ENCODE measurements at regions not wholly inside any gene's neighbourhood (a gene's known extent, or its start where the extent isn't known, plus 50 kb on each side); places are given as distances from the start of the nearest gene placed in this dataset.
A peak's percentile ranks its signal among the peaks of the same experiment; 100 is the strongest.

- Histone ChIP-seq H3K4me1 (ENCODE audit: control insufficient read depth, extremely low read depth, insufficient read depth, low read length) (peaks cover 21% of the 10 kb centered on the region), H3K9me3 (ENCODE audit: control insufficient read depth, insufficient read depth, low read depth, low read length) (no peaks in the 10 kb centered on the region), H3K4me2 (ENCODE audit: extremely low read depth, insufficient read depth, low read length) (no peak overlapping the region), H3K79me2 (ENCODE audit: control insufficient read depth, insufficient read depth, low read length) (no peaks in the 10 kb centered on the region), H3K4me3 (replicated peaks in 1 of 4; ENCODE audit: control extremely low read depth in 1 of 4, insufficient read depth in 1 of 4, low read depth in 3 of 4, low read length in 4 of 4) (no peak overlapping the region), H4K20me1 (ENCODE audit: control insufficient read depth, extremely low read depth, insufficient read depth, low read length) (no peaks in the 10 kb centered on the region), H3K27ac (ENCODE audit: insufficient read depth, low read length) (no peak overlapping the region), H3K27me3 (ENCODE audit: control insufficient read depth, insufficient read depth, low read length) (no peaks in the 10 kb centered on the region), H3K36me3 (ENCODE audit: control insufficient read depth, insufficient read depth, low read length) (no peaks in the 10 kb centered on the region), H3K9ac (ENCODE audit: insufficient read depth, low read length) (no peak overlapping the region), H2AFZ (ENCODE audit: low read length) (no peak overlapping the region)
- peak; percentile 12 to 32 for DNase-seq (ENCODE audit: low read depth in 2 of 2)
- TF ChIP-seq CTCF (conservative IDR thresholded peaks at IDR 0.05 in 1 of 2, IDR thresholded peaks at IDR 0.05 in 1 of 2; ENCODE audit: low read depth in 1 of 2, low read length in 2 of 2) (no peak), EZH2 (IDR thresholded peaks at IDR 0.05; ENCODE audit: low read length, missing control alignments) (no peak)
Observed at GRCh38 chr16:86930001-86930400, 351.7 kb downstream of the FOXL1 start.

GRCh38 chr16:86930663-86931373 lies 352.5 kb downstream of the FOXL1 start:
- Histone ChIP-seq H3K27me3 (ENCODE audit: control insufficient read depth, insufficient read depth, low read length) (no peaks in the 10 kb centered on the region), H3K4me1 (ENCODE audit: control insufficient read depth, extremely low read depth, insufficient read depth, low read length) (peaks cover 17% of the 10 kb centered on the region), H3K27ac (ENCODE audit: insufficient read depth, low read length) (peak overlapping the region; percentile 33), H3K4me3 (replicated peaks in 1 of 4; ENCODE audit: control extremely low read depth in 1 of 4, insufficient read depth in 1 of 4, low read depth in 3 of 4, low read length in 4 of 4) (no peak overlapping the region), H2AFZ (ENCODE audit: low read length) (no peak overlapping the region), H3K9ac (ENCODE audit: insufficient read depth, low read length) (no peak overlapping the region), H4K20me1 (ENCODE audit: control insufficient read depth, extremely low read depth, insufficient read depth, low read length) (no peaks in the 10 kb centered on the region), H3K4me2 (ENCODE audit: extremely low read depth, insufficient read depth, low read length) (no peak overlapping the region), H3K79me2 (ENCODE audit: control insufficient read depth, insufficient read depth, low read length) (no peaks in the 10 kb centered on the region), H3K36me3 (ENCODE audit: control insufficient read depth, insufficient read depth, low read length) (no peaks in the 10 kb centered on the region), H3K9me3 (ENCODE audit: control insufficient read depth, insufficient read depth, low read depth, low read length) (no peaks in the 10 kb centered on the region)
- no peak for TF ChIP-seq CTCF (conservative IDR thresholded peaks at IDR 0.05 in 1 of 2, IDR thresholded peaks at IDR 0.05 in 1 of 2; ENCODE audit: low read depth in 1 of 2, low read length in 2 of 2)
- TF ChIP-seq EZH2 (IDR thresholded peaks at IDR 0.05; ENCODE audit: low read length, missing control alignments) = no peak
- no peak for DNase-seq (ENCODE audit: low read depth in 2 of 2)

DNA sequence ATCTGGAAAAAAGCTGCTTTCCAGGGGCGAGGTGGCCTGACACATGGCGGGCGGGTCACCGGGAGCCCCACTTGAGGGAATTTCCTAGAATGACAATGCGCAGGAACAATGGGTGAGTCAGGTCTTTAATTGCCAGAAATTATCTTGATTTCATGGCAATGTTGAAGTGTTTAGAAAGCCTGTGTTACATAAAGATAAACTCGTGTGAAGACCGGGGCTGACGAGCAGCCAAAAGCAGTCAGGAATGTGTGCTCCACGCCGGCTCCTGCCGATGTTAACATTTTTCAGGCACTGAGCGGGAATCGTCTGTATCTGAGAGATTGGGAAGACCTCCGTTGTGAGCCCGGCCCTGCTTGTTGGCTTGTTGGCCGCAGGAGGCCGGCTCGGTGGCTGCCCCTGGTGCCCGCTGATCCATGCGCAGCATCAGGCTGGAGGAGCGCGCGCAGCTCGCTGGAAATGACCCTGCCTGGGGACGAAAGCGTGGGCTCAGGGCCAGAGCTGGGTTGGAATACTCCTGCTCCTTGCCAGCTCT lies 353.1 kb downstream of the FOXL1 start:
- Histone ChIP-seq H3K36me3 (ENCODE audit: control insufficient read depth, insufficient read depth, low read length) (no peaks in the 10 kb centered on the region), H3K4me3 (replicated peaks in 1 of 4; ENCODE audit: control extremely low read depth in 1 of 4, insufficient read depth in 1 of 4, low read depth in 3 of 4, low read length in 4 of 4) (no peak overlapping the region), H3K27me3 (ENCODE audit: control insufficient read depth, insufficient read depth, low read length) (no peaks in the 10 kb centered on the region), H3K4me1 (ENCODE audit: control insufficient read depth, extremely low read depth, insufficient read depth, low read length) (peaks cover 17% of the 10 kb centered on the region), H4K20me1 (ENCODE audit: control insufficient read depth, extremely low read depth, insufficient read depth, low read length) (no peaks in the 10 kb centered on the region), H2AFZ (ENCODE audit: low read length) (peak overlapping the region; percentile 17), H3K79me2 (ENCODE audit: control insufficient read depth, insufficient read depth, low read length) (no peaks in the 10 kb centered on the region), H3K4me2 (ENCODE audit: extremely low read depth, insufficient read depth, low read length) (peak overlapping the region; percentile 65), H3K27ac (ENCODE audit: insufficient read depth, low read length) (peak overlapping the region; percentile 35), H3K9ac (ENCODE audit: insufficient read depth, low read length) (peak overlapping the region; percentile 9), H3K9me3 (ENCODE audit: control insufficient read depth, insufficient read depth, low read depth, low read length) (no peaks in the 10 kb centered on the region)
- peak; percentile 74 to 98 for DNase-seq (ENCODE audit: low read depth in 2 of 2)
- TF ChIP-seq CTCF (conservative IDR thresholded peaks at IDR 0.05 in 1 of 2, IDR thresholded peaks at IDR 0.05 in 1 of 2; ENCODE audit: low read depth in 1 of 2, low read length in 2 of 2) (no peak), EZH2 (IDR thresholded peaks at IDR 0.05; ENCODE audit: low read length, missing control alignments) (no peak)
